Ammon's horn (tissue), 1 donor: ENCODE measurements at regions not wholly inside any gene's neighbourhood (a gene's known extent, or its start where the extent isn't known, plus 50 kb on each side); places are given as distances from the start of the nearest gene placed in this dataset.
A peak's percentile ranks its signal among the peaks of the same experiment; 100 is the strongest.
"Not testable (repeated sequence)": the region's sequence is repeated elsewhere in the genome, so short reads cannot be mapped to it uniquely, and the experiment has no call there.

ENCODE experiments used
- DNase-seq: peaks from one replicate; pipeline ENCODE4 v3.0.0-alpha.2; 2016; ENCODE audit warnings: low spot score

DNA sequence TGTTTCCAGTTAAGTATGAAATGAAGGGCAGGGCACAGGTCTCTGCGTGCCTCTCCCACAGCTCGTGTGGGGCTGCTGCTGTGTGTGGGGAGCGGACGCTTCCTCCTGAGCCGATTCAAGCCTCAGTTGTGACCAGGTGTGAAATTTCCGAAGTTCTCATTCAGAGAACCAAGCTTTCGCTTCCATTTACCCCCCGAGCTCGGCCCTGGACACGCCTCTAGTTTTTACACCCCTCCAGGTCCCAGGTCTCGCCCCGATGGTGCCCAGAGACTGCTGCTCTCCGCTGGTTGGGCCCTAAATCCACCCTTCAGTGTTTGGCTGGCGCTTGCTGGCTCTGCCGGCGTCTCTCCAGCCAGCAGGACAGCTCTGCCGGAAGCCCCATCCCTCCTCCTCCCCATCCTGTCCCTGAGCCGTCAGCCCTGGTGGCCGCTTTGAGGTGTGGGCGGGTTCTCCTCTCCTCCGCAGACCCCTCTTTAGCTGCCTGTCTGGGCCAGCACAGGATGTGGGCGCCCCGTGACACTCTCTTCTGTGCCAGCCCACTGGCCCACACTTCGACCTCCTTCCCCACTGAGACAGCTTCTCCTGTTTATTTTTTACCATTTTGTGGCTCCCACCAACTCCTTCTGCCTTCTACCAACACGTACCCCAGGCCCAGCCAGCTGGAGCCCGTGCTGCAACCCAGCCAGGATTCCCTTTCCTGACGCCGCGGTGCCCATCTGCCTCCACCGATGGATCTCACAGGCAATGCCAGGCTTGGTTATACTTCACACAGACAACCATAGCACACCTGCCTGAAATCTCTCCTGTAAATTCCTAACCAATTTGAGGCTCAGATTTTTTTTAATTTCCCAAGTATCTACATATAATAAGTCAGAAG is 142.8 kb downstream of the DLL1 start:
- DNase-seq: peak; percentile 32

DNA sequence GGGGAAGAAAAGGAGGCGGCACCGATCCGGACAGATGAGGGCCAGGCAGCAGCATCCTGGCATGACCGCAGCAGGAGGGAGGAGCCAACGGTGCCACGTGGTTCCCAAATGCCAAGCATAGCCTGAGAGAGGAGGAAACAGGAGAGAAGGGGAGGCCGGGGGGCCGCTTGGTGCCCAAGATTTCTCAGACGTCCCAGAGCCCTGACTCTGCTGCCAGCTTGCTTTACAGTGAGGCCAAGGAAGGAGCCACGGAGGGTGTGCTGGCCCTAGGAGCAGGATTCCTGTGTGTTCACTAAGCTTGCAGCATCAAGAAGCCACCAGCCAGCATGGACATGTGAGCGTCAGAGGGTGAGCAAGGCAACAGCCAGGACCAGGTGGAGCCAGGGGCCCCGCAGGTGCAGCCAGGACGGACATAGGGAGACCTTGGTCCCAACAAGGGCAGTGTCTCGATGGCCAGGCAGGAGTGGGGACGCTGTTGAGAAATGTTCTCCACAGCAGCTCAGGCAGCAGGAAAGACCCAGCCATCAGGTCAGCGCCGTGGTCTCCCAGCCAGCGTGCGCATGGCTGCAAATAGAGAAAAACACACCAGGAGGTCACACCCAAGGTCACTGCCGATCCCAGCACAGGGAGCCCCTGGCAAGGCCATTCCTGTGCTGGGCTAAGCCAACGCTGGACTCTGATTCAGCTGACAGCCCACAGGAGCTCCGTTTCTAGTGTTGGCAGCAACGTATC is 143.7 kb downstream of the DLL1 start:
- DNase-seq: peak; percentile 83

DNA sequence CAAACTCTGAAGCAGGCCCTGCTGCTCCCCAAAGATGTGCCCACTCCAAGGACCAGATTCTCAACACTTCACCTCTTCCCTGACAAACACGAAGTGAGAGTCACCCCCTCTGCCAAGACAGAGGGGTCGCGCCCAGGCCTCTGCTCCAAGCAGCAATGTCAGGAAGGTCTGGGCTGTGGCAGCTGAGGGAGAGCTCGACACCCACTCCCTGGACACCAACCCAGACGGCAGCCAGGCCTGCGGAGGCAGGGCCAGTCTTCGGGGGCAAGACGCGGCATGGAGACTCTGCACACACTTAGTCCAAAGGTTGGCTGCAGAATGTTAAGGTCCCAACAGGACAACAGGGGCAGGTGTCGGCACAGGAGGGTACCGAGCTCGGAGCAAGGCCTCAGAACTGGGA is 144.2 kb downstream of the DLL1 start:
- no peak for DNase-seq

DNA sequence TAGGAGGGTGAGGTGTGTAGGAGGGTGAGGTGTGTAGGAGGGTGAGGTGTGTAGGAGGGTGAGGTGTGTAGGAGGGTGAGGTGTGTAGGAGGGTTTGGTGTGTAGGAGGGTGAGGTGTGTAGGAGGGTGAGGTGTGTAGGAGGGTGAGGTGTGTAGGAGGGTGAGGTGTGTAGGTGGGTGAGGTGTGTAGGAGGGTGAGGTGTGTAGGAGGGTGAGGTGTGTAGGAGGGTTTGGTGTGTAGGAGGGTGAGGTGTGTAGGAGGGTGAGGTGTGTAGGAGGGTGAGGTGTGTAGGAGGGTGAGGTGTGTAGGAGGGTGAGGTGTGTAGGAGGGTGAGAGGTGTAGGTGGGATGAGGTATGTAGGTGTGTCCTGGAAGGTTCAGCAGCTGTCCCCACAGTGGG is 144.7 kb downstream of the DLL1 start:
- DNase-seq: not testable (repeated sequence)

DNA sequence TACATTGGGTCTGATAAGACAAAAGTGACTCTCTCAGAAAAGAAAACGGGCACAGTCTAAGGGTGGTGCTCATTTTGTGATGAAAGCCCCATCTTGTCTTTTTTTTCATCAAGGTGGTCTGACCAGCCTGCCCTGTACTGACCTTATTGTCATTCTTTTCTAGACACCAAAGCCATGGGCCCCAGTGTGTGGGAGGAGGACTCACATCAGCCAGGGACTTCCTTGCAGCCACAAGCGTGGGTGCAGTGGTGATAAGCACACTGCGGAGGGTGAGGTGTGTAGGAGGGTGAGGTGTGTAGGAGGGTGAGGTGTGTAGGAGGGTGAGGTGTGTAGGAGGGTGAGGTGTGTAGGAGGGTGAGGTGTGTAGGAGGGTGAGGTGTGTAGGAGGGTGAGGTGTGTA is 145.2 kb downstream of the DLL1 start:
- not testable (repeated sequence) for DNase-seq

DNA sequence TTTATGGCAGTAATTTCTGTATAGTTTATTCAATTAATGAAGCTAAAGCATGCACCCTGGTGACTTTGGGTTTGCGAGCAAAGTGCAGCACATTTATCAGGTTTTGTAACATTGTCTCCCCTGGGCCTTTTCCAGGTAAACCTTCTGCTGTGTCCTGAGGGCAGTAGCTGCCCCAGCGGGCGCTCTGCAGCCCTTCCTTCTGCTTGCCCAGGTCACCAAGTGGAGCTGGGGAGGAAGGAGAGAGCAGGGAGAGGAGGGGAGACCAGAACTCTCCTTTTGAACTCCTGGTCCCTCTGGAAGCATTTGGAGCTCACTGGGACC is 145.6 kb downstream of the DLL1 start:
- no peak for DNase-seq

DNA sequence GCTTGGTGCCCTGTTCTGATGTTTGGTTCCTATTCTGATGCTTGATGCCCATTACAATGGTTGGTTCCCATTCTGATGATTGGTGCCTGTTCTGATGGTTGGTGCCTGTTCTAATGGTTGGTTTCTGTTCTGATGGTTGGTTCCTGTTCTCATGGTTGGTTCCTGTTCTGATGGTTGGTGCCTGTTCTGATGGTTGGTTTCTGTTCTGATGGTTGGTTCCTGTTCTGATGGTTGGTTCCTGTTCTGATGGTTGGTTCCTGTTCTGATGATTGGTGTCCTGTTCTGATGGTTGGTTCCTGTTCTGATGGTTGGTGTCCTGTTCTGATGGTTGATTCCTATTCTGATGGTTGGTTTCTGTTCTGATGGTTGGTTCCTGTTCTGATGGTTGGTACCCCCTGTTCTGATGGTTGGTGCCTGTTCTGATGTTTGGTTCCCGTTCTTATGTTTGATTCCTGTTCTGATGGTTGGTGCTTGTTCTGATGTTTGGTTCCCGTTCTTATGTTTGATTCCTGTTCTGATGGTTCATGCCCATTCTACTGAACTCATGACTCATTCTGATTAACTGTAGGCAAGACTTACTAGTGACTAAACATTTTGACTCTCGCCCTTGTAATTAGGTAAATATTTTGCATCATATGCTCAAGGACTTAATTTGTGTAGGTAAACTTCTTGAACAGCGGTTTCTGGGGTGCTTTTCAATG is 146.2 kb downstream of the DLL1 start:
- no peak for DNase-seq

DNA sequence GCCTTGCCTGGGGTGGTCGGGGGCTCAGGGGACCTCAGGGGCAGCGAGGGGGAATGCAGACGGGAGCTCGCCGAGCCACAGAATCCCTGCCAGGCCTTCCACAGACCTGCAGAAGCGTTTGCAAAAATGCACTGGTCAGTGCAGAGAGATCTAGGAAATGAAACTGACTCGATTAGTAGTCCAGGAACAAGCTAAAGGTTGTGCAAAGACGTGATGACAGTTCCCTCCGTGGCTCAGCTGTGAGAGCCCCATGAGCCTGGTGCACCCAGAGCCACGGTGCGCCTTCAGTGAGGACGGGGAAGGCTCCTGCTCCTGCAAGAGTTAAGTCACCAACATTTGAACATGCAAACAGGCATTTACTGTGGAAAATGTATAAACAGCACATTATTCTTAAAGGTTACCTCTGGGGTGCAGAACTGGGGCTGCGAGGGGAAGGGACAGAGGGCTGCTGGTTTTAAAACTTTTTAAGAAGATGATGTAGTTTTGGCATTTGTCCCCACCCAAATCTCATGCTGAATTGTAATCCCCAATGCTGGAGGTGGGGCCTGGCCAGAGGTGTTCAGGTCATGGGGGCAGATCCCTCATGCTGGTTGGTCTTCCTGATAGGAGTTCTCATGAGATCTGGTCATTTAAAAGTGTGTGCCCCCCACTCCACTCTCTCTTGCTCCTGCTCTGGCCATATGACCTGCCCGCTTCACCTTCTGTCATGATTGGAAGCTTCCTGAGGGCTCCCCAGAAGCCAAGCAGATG is 147.3 kb downstream of the DLL1 start:
- DNase-seq: peak; percentile 53

DNA sequence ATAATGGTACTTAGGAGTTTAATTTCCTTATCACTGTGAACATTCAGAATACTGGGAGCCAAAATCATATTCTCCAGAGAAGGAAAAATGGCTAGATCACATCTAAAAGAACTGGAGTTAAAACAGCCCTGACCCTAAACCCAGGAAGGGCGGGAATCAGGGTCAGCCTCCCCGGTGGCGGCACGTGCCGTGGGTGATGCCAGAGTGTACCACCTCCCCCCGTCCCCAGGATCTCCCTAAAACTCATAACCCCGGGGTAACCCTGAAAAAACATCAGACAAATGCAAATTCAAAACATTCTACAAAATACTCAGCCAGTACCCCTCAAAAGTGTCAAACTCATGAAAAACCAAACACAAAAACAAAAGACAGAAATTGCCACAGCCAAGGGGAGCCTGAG is 148.3 kb downstream of the DLL1 start:
- DNase-seq: no peak

DNA sequence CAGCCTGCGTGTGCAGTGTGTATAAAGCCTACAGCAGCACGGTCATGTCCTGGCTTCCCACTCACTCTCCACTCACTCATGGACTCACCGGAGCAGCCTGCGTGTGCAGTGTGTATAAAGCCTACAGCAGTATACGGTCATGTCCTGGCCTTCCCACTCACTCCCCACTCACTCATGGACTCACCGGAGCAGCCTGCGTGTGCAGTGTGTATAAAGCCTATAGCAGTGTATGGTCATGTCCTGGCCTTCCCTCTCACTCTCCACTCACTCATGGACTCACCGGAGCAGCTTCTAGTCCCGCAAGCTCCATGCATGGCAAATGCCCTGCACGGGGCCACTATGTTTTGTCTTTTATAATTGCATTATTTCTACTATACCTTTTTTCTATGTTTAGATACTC is 149.8 kb downstream of the DLL1 start:
- not testable (repeated sequence) for DNase-seq

DNA sequence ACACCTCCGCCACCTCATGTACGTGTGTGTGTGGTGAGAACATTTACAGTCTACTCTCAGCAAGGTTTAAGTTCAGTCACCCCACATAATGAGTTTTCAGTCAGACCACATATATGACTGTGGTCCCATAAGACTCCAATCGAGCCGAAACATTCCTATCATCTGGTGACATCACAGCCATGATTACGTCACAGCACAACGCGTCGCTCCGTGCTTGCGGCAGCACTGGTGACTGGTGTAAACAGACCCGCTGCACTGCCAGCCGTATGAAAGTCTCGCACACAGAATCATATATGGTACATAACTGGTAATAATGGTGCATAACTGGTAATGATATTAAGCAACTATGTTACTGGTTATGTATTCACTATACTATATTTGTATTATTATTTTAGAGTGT is 150.7 kb downstream of the DLL1 start:
- DNase-seq: no peak

DNA sequence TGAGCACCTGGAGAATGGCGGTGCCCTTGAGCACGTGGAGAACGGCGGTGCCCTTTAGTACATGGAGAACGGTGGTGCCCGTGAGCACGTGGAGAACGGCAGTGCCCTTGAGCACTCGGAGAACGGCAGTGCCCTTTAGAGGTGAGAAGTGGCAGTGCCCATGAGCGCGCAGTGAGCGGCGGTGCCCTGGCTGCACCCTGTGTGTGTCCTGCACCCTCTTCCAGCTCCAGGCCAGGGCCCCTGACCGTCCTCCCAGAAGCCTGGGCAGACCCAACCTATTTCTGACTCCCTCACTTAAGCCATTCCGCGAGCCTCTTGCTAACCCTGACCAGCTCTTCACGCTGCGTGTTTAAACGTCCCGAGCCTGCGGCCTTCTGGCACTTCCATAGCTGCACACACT is 151.3 kb downstream of the DLL1 start:
- DNase-seq: no peak

DNA sequence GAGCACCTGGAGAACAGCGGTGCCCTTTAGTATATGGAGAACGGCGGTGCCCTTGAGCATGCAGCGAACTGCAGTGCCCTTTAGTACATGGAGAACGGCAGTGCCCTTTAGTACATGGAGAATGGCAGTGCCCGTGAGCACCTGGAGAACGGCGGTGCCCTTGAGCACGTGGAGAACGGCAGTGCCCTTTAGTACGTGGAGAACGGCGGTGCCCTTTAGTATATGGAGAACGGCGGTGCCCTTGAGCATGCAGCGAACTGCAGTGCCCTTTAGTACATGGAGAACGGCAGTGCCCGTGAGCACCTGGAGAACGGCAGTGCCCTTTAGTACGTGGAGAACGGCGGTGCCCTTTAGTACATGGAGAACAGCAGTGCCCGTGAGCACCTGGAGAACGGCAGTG is 151.8 kb downstream of the DLL1 start:
- not testable (repeated sequence) for DNase-seq

DNA sequence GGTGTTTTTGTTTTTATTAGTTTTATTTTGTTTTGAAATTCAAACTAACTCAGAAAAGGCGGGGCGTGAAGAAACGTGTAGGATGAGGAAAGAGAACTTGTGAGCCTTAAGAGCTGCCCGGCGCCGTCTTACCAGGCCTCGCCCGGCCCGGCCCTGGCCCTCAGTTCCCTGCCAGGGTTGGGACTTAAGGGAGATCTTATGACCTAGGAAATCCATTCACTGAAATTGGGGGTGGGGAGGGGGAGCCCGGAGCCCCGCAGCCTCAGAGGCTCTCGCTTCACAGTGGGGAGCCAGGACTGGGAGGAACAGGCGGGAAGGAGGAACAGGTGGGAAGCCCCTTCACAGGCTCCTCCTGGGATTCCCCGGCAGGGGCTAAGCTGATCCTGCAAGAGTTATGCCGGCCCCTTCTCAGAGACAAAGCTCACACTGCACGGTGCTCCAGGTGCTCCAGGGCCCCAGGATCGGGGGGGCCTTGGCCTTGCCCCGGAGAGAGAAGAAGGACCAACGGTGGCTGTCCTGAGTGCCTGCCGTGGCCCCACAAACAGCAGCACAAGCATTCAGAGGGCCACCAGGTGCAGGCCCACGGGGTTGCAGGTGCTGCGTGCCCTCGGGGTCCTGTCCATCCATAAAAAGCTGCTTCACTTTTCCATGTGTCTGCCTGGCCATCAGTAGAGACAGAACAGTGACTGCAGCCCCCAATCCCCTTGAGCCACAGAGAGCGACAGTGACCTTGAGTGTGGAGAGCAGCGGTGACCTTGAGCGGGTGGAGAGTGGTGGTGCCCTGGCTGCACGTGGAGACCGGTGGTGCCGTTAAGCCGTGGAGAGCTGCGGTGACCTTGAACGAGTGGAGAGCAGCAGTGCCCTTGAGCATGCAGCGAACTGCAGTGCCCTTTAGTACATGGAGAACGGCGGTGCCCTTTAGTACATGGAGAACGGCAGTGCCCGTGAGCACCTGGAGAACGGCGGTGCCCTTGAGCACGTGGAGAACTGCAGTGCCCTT is 152.7 kb downstream of the DLL1 start:
- no peak for DNase-seq

DNA sequence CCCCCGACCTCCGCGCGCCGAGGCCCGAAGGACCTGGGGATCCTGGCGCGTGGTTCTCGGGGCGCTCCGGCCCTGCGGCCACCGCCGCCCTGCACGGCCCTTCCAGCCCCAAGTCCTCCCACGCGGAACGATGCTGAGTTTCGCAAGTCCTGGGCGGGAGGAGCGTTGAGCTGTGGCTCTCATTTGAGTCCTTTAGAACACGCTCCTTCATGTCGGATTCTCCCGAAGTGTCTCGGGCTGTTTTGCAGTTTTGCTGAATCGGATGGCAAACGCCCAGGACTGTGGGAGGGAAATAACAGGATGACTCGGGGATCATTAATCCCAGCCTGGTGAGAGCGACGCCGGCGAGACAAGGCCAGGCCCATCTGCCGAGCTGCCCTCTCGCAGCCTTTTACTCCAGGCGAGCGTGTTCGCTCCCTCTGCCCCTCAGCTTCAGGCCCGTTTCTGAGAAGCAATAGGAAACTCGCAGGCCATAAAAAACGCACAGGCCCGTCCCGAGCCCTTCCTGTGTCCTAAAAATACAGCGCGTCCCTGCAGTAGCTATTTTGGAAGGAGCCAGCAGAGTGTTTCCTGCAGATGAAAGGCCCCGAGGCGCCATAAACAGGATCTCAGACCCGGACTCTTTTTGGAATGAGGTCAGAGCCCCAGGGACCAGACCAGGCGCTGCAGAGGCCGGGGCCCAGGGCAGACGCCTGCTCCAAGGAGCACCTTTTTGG is 153.5 kb downstream of the DLL1 start:
- DNase-seq: no peak

DNA sequence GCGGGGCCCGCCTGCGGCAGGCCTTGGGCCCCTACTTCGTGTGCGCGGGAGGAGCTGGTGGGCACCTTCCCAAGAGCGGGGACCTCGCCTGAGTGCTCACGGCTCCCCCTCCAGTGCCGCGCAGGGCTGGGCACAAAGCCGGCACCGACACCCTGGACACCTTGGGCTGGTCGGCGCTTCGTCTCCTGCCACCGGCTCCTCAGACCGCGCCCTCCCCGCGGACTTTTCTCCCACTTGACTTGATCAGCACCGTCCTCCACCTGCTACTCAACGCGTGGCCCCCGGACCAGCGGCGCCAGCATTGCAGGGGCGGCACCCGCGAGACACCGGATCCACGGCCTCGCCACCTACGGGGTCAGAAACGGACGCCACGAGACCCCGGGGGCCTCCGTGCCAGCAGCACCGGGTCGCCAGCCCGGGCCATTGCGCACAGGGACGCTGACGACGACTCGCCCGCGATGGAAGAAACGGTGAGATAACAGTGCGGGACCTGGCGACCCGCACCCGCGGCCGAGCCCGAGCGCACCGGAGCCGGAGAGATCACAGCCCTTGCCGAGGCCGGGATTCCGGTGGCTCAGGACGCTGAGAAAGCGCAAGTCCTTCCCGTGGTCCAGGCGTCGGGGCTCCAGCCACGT is 154.2 kb downstream of the DLL1 start:
- no peak for DNase-seq

DNA sequence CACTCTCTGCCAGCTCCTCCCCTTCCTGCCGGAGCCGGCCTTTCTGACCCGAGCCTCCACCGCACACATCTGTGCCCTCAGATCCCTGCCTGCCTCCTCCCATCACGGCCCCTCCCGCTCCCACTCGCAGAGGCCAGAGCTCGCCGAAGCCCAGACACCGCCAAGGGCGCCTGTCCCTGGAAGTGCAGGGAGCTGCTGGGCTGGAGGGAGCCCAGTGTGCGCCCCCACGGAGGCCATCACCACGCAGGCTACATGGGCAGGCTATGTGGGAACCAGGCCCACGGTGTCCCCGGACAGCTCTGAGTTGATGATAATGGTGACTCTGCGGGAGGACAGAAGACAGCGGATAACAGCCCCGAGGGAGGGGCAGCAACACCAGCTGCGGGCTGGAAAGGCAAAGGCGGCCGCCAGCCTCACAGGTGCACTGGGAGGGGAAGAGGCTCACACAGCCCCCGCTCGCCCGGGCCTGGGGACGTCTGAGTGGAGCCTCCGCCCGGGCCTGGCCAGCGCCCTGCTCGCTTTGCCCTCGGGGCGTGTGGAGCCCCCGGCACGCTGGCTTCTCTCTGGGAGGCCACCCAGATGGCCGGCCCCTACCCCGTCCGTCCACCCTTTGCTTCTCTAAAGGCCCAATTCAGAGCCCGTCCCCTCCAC is 154.9 kb downstream of the DLL1 start:
- no peak for DNase-seq

DNA sequence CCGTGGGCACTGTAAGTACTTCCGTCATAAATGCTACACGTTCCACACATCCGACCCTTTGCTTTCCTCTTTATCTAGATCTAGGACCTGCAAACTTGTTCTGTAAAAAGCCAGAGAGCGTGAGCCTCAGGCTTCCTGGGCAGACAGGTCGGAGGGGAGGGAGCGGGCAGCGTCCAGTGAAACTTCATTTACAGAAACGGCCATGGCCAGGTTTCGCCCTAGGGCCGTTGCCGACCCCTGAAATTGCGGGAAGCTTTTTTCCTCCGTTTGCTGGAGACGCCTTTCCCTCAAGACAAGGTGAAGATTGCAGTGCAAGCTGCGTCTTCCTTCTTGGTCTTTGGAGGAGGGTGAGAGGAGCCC is 155.4 kb downstream of the DLL1 start:
- DNase-seq: no peak
